ENCODE measurements at regions not wholly inside any gene's neighbourhood (a gene's known extent, or its start where the extent isn't known, plus 50 kb on each side); places are given as distances from the start of the nearest gene placed in this dataset.

DNA sequence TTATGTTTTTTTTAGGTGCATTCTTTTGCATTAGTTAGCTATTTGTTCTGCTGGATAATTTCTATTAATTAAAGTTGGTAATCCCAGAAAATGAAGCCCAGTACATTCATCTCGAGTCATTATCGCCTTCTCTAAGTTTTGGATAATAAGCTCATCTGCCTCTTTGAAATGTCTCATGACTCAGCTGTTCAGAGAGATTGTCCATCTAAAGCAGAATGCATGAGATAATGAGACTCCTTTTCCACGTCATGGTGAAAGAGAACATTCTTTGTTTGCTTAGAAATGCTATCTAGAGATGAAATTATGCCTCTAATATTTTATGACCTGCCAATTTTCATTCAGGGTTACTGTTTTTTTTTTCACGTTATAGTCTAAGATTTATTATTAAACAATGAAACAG is 374.7 kb upstream of the GOLIM4 start:
- ChIA-PET POLR2A (ENCODE audit: unreplicated experiment) (no interaction called here), CTCF (no interaction called here)
- no peak overlapping the region for H3K27ac ChIP-seq
- no peak overlapping the region for H2AFZ ChIP-seq
- no peaks in the 10 kb centered on the region for H3K27me3 ChIP-seq (ENCODE audit: insufficient read depth, low read depth)
- H3F3A ChIP-seq (ENCODE audit: insufficient read depth, low read depth), result no peaks in the 10 kb centered on the region; the same call in 1 of the 2 replicates
- no peaks in the 10 kb centered on the region for H4K20me1 ChIP-seq (ENCODE audit: insufficient read depth)
- DNase-seq, result no peak
- H3K9me2 ChIP-seq (ENCODE audit: insufficient read depth), result no peaks in the 10 kb centered on the region
- H3K79me2 ChIP-seq (ENCODE audit: low read depth), result no peaks in the 10 kb centered on the region
- H3K9me3 ChIP-seq (ENCODE audit: insufficient read depth, low read depth), result no peaks in the 10 kb centered on the region
- BruUV-seq (replicated peaks), result no TSS peak
- no peak overlapping the region for H3K4me2 ChIP-seq
- no peaks in the 10 kb centered on the region for H3K4me1 ChIP-seq (replicated peaks; ENCODE audit: insufficient read depth)
- no peak overlapping the region for H3K4me3 ChIP-seq
- no peaks in the 10 kb centered on the region for H3K36me3 ChIP-seq (ENCODE audit: low read depth)
- TF ChIP-seq CTCF (conservative IDR thresholded peaks at IDR 0.05) (no peak), EZH2 (IDR thresholded peaks at IDR 0.05; ENCODE audit: low read depth) (no peak)
- intact Hi-C loops (cut with micrococcal nuclease; ENCODE audit: unreplicated experiment), result no loop called here

DNA sequence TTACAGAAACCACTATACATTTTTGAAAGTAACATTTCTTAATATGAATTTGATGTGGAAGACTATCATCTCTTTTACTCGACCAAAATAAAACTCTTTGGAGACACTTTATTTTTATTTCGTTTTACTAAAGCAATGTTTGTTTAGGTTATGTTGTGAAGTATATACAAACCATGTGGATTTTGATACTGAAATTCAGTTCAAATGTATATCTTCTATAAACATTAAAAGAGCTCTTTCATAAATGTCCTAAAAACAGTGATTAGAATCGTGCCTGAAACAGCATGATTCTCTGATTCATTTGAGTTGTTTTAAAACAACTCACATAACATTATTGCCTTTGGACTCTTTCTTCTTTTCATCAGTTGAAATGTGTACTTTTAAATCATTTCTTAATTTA is 373.7 kb upstream of the GOLIM4 start:
- no TSS peak for BruUV-seq (replicated peaks)
- TF ChIP-seq EZH2 (IDR thresholded peaks at IDR 0.05; ENCODE audit: low read depth) (no peak), CTCF (conservative IDR thresholded peaks at IDR 0.05) (no peak)
- Histone ChIP-seq H3K9me2 (ENCODE audit: insufficient read depth) (no peaks in the 10 kb centered on the region), H3F3A (ENCODE audit: insufficient read depth, low read depth) (no peaks in the 10 kb centered on the region; the same call in 1 of the 2 replicates), H4K20me1 (ENCODE audit: insufficient read depth) (no peaks in the 10 kb centered on the region), H3K4me3 (no peak overlapping the region), H3K4me2 (no peak overlapping the region), H3K79me2 (ENCODE audit: low read depth) (no peaks in the 10 kb centered on the region), H3K27me3 (ENCODE audit: insufficient read depth, low read depth) (no peaks in the 10 kb centered on the region), H3K36me3 (ENCODE audit: low read depth) (no peaks in the 10 kb centered on the region), H3K27ac (no peak overlapping the region), H3K4me1 (replicated peaks; ENCODE audit: insufficient read depth) (no peaks in the 10 kb centered on the region), H3K9me3 (ENCODE audit: insufficient read depth, low read depth) (no peaks in the 10 kb centered on the region), H2AFZ (no peak overlapping the region)
- DNase-seq, result no peak
- intact Hi-C loops (cut with micrococcal nuclease; ENCODE audit: unreplicated experiment), result no loop called here
- POLR2A ChIA-PET (ENCODE audit: unreplicated experiment), result interaction anchor here (0.7 kb wide), 1 partner anchor 420 kb away, joined by 4 read pairs; no protein-coding TSS in a partner anchor
- CTCF ChIA-PET, result no interaction called here

- Histone ChIP-seq H3K27me3 (ENCODE audit: insufficient read depth, low read depth) (no peaks in the 10 kb centered on the region), H3K4me2 (0 out of 2 replicates have a peak overlapping the region, but pooled peaks have one; percentile 41), H3K36me3 (ENCODE audit: low read depth) (no peaks in the 10 kb centered on the region), H3K4me3 (no peak overlapping the region), H3K9me3 (ENCODE audit: insufficient read depth, low read depth) (no peaks in the 10 kb centered on the region; the same call in 1 of the 2 replicates), H3K9me2 (ENCODE audit: insufficient read depth) (no peaks in the 10 kb centered on the region), H3F3A (ENCODE audit: insufficient read depth, low read depth) (no peaks in the 10 kb centered on the region; the same call in 1 of the 2 replicates), H3K79me2 (ENCODE audit: low read depth) (no peaks in the 10 kb centered on the region), H4K20me1 (ENCODE audit: insufficient read depth) (no peaks in the 10 kb centered on the region), H3K4me1 (replicated peaks; ENCODE audit: insufficient read depth) (no peaks in the 10 kb centered on the region), H3K27ac (no peak overlapping the region), H2AFZ (peak overlapping the region; percentile 44; the same call in 1 of the 2 replicates)
- intact Hi-C loops (cut with micrococcal nuclease; ENCODE audit: unreplicated experiment), result loop anchor here (1.0 kb wide), 4 partner anchors 217 to 420 kb away; no protein-coding TSS in a partner anchor
- no TSS peak for BruUV-seq (replicated peaks)
- TF ChIP-seq CTCF (conservative IDR thresholded peaks at IDR 0.05), result peak; percentile 47
- no peak for TF ChIP-seq EZH2 (IDR thresholded peaks at IDR 0.05; ENCODE audit: low read depth)
- DNase-seq, result peak in 1 of 2 experiments; percentile 34
- POLR2A ChIA-PET (ENCODE audit: unreplicated experiment), result no interaction called here
- CTCF ChIA-PET, result no interaction called here
These were observed 371.5 kb upstream of the GOLIM4 start for GRCh38 chr3:168467115-168467714.

Data from PC-9 (cell line).